ENCODE measurements at regions not wholly inside any gene's neighbourhood (a gene's known extent, or its start where the extent isn't known, plus 50 kb on each side); places are given as distances from the start of the nearest gene placed in this dataset.

DNA sequence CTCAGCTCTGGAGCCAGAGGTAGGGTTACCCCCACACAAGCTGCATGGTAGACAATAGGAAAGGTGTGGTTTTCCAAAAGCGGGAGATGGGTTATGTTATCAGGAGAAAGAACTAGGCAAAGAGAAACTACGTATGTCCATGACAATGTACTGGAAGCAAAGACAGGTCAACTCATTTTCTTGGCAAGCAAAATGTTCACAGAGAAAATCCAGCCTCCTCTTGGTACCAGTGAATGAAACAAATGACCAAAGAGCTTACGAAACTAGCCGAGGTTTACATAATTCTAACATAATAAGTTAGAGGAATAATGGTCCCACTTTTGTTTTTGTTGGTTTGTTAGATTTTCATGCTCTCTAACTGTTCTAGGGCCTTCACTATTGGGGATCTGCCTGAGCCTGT is 338.1 kb upstream of the TGFBR2 start:
- TF ChIP-seq CTCF (IDR thresholded peaks at IDR 0.05; ENCODE audit: low read depth, low read length, poor library complexity, severe bottlenecking) (no peak), EZH2phosphoT487 (IDR thresholded peaks at IDR 0.05; ENCODE audit: borderline replicate concordance, low read length) (no peak)

All from DOHH2 (cell line).